ENCODE measurements at regions not wholly inside any gene's neighbourhood (a gene's known extent, or its start where the extent isn't known, plus 50 kb on each side); places are given as distances from the start of the nearest gene placed in this dataset.

GRCh38 chr12:111155020-111155419 is 213.9 kb downstream of the PHETA1 start:
- no peak overlapping the region for H3K4me3 ChIP-seq (replicated peaks; ENCODE audit: low read depth, low read length)
- no peak for DNase-seq (ENCODE audit: extremely low read depth, low read depth)
- TF ChIP-seq, protein P1, sequence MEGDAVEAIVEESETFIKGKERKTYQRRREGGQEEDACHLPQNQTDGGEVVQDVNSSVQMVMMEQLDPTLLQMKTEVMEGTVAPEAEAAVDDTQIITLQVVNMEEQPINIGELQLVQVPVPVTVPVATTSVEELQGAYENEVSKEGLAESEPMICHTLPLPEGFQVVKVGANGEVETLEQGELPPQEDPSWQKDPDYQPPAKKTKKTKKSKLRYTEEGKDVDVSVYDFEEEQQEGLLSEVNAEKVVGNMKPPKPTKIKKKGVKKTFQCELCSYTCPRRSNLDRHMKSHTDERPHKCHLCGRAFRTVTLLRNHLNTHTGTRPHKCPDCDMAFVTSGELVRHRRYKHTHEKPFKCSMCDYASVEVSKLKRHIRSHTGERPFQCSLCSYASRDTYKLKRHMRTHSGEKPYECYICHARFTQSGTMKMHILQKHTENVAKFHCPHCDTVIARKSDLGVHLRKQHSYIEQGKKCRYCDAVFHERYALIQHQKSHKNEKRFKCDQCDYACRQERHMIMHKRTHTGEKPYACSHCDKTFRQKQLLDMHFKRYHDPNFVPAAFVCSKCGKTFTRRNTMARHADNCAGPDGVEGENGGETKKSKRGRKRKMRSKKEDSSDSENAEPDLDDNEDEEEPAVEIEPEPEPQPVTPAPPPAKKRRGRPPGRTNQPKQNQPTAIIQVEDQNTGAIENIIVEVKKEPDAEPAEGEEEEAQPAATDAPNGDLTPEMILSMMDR (IDR thresholded peaks at IDR 0.05; ENCODE audit: low read depth, low read length, missing control alignments), result no peak

GRCh38 chr12:111154147-111154834 is 214.6 kb downstream of the PHETA1 start:
- no peak for DNase-seq (ENCODE audit: extremely low read depth, low read depth)
- TF ChIP-seq, protein P1 (IDR thresholded peaks at IDR 0.05; ENCODE audit: low read depth, low read length, missing control alignments), result no peak
- H3K4me3 ChIP-seq (replicated peaks; ENCODE audit: low read depth, low read length), result no peak overlapping the region

DNA sequence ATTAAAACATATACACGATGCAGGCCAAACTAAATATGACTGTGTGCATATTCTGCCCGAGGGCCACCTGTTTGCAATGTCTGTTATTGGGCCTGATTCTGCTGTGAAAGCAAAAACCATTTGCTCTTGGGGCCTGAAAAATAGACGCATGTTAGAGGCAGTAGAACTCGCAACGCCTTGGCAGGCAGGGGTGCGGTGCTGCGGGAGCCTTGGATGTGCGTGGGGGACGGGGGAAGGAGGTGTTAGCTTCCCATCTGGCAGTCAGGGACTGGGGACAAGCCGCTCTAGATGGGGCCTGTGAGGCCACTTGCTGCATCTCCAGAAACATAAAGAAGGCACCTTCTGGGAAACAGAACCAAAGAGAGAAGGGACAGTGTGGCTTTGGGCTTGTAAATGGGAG is 216.3 kb downstream of the PHETA1 start:
- no peak for DNase-seq (ENCODE audit: extremely low read depth, low read depth)
- no peak overlapping the region for H3K4me3 ChIP-seq (replicated peaks; ENCODE audit: low read depth, low read length)
- TF ChIP-seq, protein P1 (IDR thresholded peaks at IDR 0.05; ENCODE audit: low read depth, low read length, missing control alignments), result no peak

DNA sequence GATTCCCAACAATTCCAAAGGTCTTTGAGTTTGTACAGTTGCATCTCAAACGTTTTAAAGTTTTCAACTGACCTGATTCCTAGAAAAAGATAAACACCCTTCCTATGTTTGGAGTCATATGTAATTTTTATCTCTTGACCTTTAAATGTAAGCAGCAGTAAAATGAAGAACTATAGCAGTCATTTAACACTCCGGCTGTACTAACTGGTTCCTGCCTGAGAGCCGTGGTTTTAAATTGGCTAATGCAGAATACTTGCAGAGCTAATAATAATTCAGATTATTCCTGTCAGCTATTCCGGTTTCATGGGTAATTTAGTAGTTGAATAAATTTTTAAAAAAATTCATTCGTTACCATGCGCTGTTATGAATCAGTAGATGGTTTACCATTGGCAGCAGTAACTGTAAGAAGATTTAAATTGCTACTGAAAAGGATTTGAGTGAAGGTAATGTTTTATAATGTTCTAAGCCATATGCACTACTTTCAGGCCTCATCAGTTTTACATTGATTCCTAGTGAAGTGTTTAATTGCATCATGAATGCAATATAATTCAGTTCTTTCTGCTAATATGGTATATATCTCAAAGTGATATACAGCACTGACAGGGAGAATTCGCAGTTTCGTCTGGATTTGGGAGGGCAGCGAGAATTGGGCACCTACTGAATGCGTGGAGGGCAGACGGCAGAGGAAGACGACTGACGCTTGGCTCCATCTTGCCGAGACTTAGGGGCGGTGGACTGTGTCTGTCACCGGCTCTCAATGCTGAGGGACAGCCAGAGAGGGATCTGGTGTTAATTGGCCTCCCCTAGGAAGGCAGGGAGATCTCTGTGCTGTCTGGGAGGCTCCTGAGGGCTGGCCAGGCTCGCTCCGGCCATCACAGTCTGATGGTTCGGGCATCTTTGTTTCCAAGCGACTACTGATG is 217.7 kb downstream of the PHETA1 start:
- TF ChIP-seq, protein P1 (IDR thresholded peaks at IDR 0.05; ENCODE audit: low read depth, low read length, missing control alignments), result no peak
- no peak for DNase-seq (ENCODE audit: extremely low read depth, low read depth)
- H3K4me3 ChIP-seq (replicated peaks; ENCODE audit: low read depth, low read length), result no peak overlapping the region

GRCh38 chr12:111150360-111150759 is 218.5 kb downstream of the PHETA1 start:
- no peak for DNase-seq (ENCODE audit: extremely low read depth, low read depth)
- no peak overlapping the region for H3K4me3 ChIP-seq (replicated peaks; ENCODE audit: low read depth, low read length)
- TF ChIP-seq, protein P1 (IDR thresholded peaks at IDR 0.05; ENCODE audit: low read depth, low read length, missing control alignments), result no peak

- TF ChIP-seq, protein P1 (IDR thresholded peaks at IDR 0.05; ENCODE audit: low read depth, low read length, missing control alignments), result peak; percentile 8
- no peak for DNase-seq (ENCODE audit: extremely low read depth, low read depth)
- no peak overlapping the region for H3K4me3 ChIP-seq (replicated peaks; ENCODE audit: low read depth, low read length)
These were observed 219.6 kb downstream of the PHETA1 start for GRCh38 chr12:111149299-111149698.
